Left ventricle myocardium inferior (tissue), 1 donor: ENCODE measurements at regions not wholly inside any gene's neighbourhood (a gene's known extent, or its start where the extent isn't known, plus 50 kb on each side); places are given as distances from the start of the nearest gene placed in this dataset.

Experiments used
- DNase-seq: peaks from one replicate; pipeline ENCODE4 v3.0.0-alpha.2; 2020
- H3K27ac ChIP-seq: fragments of 200-600 bp; replicated peaks from 2 replicates; pipeline ENCODE4 v1.8.0; 2021
- H3K27me3 ChIP-seq: fragments of 200-600 bp; 2 replicates; pipeline ENCODE4 v1.8.0; 2021; ENCODE audit warnings: low read depth
- H3K36me3 ChIP-seq: fragments of 200-600 bp; 2 replicates; pipeline ENCODE4 v1.8.0; 2021
- H3K4me1 ChIP-seq: fragments of 200-600 bp; 2 replicates; pipeline ENCODE4 v1.8.0; 2021
- H3K4me3 ChIP-seq: fragments of 200-600 bp; 2 replicates; pipeline ENCODE4 v1.8.0; 2021; ENCODE audit warnings: mild to moderate bottlenecking, moderate library complexity
- H3K9me3 ChIP-seq: fragments of 200-600 bp; replicated peaks from 2 replicates; pipeline ENCODE4 v1.8.0; 2021
- intact Hi-C: fragments of 100-400 bp; cut with micrococcal nuclease; formaldehyde crosslinking; loops from one replicate; pipeline ENCODE4 v1.11.0; 2022
- TF ChIP-seq, protein P1 (sequence below): fragments of 200-600 bp; IDR thresholded peaks from 2 replicates; pipeline ENCODE4 v1.8.0; 2021; ENCODE audit warnings: antibody characterized with exemption, mild to moderate bottlenecking, borderline replicate concordance
- donor health status: DM: no; HTN: yes; CAD: no; lungs with severe emphysema.

DNA sequence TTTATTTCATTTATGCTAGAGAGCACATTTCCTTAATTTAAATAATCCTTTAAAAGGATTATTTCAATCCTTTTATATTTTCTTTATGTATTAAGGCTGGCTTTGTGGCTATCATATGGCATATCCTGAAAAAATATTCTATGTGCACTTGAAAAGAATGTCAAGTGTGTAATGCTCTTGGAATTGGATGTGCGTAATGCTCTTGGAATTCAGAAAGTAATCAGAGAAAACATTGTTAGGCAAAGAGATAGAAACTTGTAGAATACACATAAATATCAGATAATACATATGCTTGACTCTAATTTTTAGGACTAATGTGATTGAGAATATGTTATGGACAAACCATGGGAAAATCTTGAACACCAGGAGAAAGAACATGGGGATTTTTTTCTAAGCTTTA is 197.5 kb upstream of the COL3A1 start:
- Histone ChIP-seq H3K4me1 (no peaks in the 10 kb centered on the region), H3K4me3 (no peak overlapping the region), H3K9me3 (no peaks in the 10 kb centered on the region), H3K36me3 (no peaks in the 10 kb centered on the region), H3K27ac (no peak overlapping the region), H3K27me3 (no peaks in the 10 kb centered on the region)
- TF ChIP-seq, protein P1, sequence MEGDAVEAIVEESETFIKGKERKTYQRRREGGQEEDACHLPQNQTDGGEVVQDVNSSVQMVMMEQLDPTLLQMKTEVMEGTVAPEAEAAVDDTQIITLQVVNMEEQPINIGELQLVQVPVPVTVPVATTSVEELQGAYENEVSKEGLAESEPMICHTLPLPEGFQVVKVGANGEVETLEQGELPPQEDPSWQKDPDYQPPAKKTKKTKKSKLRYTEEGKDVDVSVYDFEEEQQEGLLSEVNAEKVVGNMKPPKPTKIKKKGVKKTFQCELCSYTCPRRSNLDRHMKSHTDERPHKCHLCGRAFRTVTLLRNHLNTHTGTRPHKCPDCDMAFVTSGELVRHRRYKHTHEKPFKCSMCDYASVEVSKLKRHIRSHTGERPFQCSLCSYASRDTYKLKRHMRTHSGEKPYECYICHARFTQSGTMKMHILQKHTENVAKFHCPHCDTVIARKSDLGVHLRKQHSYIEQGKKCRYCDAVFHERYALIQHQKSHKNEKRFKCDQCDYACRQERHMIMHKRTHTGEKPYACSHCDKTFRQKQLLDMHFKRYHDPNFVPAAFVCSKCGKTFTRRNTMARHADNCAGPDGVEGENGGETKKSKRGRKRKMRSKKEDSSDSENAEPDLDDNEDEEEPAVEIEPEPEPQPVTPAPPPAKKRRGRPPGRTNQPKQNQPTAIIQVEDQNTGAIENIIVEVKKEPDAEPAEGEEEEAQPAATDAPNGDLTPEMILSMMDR: no peak
- intact Hi-C loops: no loop called here
- no peak for DNase-seq

DNA sequence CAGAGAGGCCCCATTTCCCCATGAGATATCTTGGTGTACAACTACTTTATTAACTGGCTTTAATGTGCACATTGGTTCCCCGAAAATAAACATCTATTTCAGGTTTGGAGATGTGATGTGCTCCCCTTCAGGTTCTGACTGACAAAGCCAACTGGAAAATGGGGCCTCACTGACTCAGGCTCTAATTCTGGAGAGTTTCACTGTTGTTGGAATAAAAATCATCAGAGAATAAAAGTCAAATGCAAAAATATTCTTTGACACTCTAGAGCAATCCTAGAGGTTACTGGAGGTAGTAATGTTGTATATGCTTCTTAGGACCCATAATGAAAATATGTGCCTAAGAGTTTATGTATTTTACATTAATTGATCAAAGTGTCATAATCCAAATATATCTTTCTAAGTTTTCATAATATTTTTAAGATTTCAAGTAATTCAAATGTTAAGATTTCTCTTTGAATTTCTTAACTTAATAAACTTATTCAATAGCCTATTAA is 189.9 kb upstream of the COL3A1 start:
- intact Hi-C loops: no loop called here
- no peak overlapping the region for H3K27ac ChIP-seq

DNA sequence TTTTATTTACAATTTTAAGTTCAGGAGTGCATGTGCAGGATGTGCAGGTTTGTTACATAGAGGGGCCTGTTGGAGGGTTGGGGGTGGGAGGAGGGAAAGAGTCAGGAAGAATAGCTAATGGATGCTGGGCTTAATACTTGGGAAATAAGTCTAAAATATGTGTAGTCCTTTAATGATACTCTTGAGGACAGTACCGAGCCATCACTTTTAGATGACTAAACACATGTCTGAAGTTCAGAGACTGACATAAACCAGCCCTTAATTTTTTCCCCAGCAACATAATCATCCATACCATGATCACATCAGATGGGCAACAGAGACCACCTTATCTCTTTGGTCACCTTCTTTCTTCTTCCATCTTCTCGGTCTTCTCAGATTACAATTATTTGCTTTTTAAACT is 189.1 kb upstream of the COL3A1 start:
- Histone ChIP-seq H3K4me3 (no peak overlapping the region), H3K27me3 (no peaks in the 10 kb centered on the region), H3K36me3 (no peaks in the 10 kb centered on the region), H3K27ac (peak overlapping the region; percentile 71), H3K9me3 (no peaks in the 10 kb centered on the region), H3K4me1 (peaks cover 8% of the 10 kb centered on the region)
- TF ChIP-seq, protein P1: no peak
- intact Hi-C loops: loop anchor here (5.0 kb wide), 1 partner anchor 192 kb away; no protein-coding TSS in a partner anchor
- no peak for DNase-seq

More for the DNA sequence above, 189.9 kb upstream of the COL3A1 start:
- H3K36me3 ChIP-seq: no peaks in the 10 kb centered on the region
- H3K4me3 ChIP-seq: no peak overlapping the region
- DNase-seq: no peak
- H3K4me1 ChIP-seq: peaks cover 8% of the 10 kb centered on the region
- TF ChIP-seq, protein P1: no peak
- no peaks in the 10 kb centered on the region for H3K27me3 ChIP-seq
- no peaks in the 10 kb centered on the region for H3K9me3 ChIP-seq

DNA sequence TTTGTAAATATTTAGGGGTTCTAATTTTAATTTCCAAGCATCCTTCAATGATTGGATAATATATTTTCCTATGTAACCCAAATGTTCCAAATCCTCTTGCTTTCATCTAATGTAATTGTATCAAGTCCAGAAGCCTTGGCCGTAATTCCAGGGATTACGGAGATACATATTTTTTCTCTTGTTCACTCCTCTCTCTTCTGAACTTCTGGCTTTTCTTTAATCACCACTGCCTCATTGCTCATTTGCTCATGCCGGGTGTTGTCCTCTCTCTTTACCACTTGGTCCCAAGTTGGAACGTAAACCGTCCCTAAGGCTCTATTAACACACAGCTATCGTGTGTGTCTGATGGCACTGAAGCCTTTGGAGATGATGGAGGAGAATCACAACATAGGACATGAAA is 188.7 kb upstream of the COL3A1 start:
- H3K27ac ChIP-seq: peak overlapping the region; percentile 71
- no peaks in the 10 kb centered on the region for H3K36me3 ChIP-seq
- H3K27me3 ChIP-seq: no peaks in the 10 kb centered on the region
- H3K9me3 ChIP-seq: no peaks in the 10 kb centered on the region
- intact Hi-C loops: loop anchor here (5.0 kb wide), 1 partner anchor 192 kb away; no protein-coding TSS in a partner anchor
- peaks cover 8% of the 10 kb centered on the region for H3K4me1 ChIP-seq
- TF ChIP-seq, protein P1: no peak
- no peak overlapping the region for H3K4me3 ChIP-seq
- DNase-seq: no peak

DNA sequence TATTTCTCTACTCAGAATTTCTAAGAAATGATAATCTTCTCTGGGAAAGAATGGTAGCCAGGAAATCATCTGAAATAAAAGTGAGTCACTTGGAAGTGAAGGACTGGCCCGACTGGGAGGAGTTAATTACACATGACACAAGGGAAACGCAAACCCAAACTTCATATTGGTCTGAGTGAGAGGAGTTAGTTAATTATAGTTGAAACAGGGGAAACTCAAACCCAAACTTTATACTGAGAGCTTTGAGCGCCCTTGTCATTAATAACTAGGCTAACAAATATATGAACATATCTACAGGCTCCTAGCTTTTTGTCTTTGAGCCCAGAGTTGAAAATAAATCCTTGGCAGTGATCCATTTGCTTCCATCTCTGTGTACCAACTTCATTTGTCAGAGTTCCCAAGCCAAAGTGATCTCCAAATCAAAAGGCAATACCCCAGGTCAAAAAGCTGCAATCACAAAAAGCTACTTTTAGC is 187.8 kb upstream of the COL3A1 start:
- TF ChIP-seq, protein P1: no peak
- Histone ChIP-seq H3K4me3 (peak overlapping the region; percentile 14), H3K4me1 (peaks cover 8% of the 10 kb centered on the region), H3K9me3 (no peaks in the 10 kb centered on the region), H3K27ac (peak overlapping the region; percentile 71), H3K36me3 (no peaks in the 10 kb centered on the region), H3K27me3 (no peaks in the 10 kb centered on the region)
- intact Hi-C loops: loop anchor here (5.0 kb wide), 1 partner anchor 191 kb away; no protein-coding TSS in a partner anchor
- DNase-seq: no peak
